Endothelial cell of umbilical vein (primary cell): ENCODE measurements at regions not wholly inside any gene's neighbourhood (a gene's known extent, or its start where the extent isn't known, plus 50 kb on each side); places are given as distances from the start of the nearest gene placed in this dataset.

Experiments
- CTCF ChIP-seq, 2 donors: IDR thresholded peaks; 1 replicate in 1 of 2; 2 replicates in 1 of 2; pipeline ENCODE4 v1.5.1; 2011; ENCODE audit warnings: low read length in 2 of 2, mild to moderate bottlenecking in 2 of 2, moderate library complexity in 2 of 2, control low read depth in 1 of 2, inconsistent platforms in 1 of 2, low read depth in 1 of 2; ENCODE audit not compliant: insufficient read depth in 1 of 2; ENCODE audit errors: extremely low read depth in 1 of 2
- JUN ChIP-seq: IDR thresholded peaks from 2 replicates; pipeline ENCODE4 v1.6.1; 2011; ENCODE audit warnings: borderline replicate concordance, low read depth; ENCODE audit not compliant: insufficient read length, insufficient read depth
- MAX ChIP-seq: IDR thresholded peaks from 2 replicates; pipeline ENCODE4 v1.6.1; 2011; ENCODE audit not compliant: insufficient read depth, insufficient read length

DNA sequence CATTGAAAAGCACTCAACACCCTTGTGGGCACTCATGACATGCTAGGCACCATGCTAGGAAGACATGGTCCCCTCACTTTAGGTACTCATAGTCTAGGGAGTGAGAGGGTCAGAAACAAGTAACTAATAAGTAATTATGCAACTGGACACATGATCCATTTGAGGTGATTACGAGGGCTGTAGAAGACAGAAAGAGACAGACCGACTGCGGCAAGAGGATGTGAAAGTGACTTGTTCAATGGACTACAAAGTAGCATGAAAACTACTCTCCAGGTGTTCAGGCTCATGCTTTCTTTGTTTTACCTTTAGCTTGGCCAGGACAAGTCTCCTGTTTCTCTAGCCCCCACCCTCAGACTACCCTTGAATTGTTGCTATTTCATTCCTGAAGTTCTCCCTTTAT, 310.8 kb upstream of the SORL1-AS1 start:
- TF ChIP-seq JUN (no peak), MAX (no peak), CTCF (IDR thresholded peaks at IDR 0.05; ENCODE audit: extremely low read depth in 1 of 2, insufficient read depth in 1 of 2, low read depth in 1 of 2, low read length in 2 of 2) (no peak)
